ENCODE measurements at regions not wholly inside any gene's neighbourhood (a gene's known extent, or its start where the extent isn't known, plus 50 kb on each side); places are given as distances from the start of the nearest gene placed in this dataset.
"Not testable (repeated sequence)": the region's sequence is repeated elsewhere in the genome, so short reads cannot be mapped to it uniquely, and the experiment has no call there.

GRCh38 chr11:69892237-69892985 is 73.2 kb upstream of the FGF3 start:
- DNase-seq (no peak), ATAC-seq (no peak)
- Mint-ChIP-seq H3K9me3 (no peaks in the 10 kb centered on the region), H3K27me3 (ENCODE audit: low read depth) (peaks cover 50% of the 10 kb centered on the region), H3K4me1 (ENCODE audit: low read depth) (no peaks in the 10 kb centered on the region), H3K4me3 (no peak overlapping the region), H3K36me3 (ENCODE audit: insufficient read depth) (no peaks in the 10 kb centered on the region)

GRCh38 chr11:69892986-69893555 is 73.9 kb upstream of the FGF3 start:
- DNase-seq, result no peak
- Mint-ChIP-seq H3K36me3 (ENCODE audit: insufficient read depth) (no peaks in the 10 kb centered on the region), H3K4me1 (ENCODE audit: low read depth) (no peaks in the 10 kb centered on the region), H3K4me3 (no peak overlapping the region), H3K9me3 (no peaks in the 10 kb centered on the region), H3K27me3 (ENCODE audit: low read depth) (peaks cover 50% of the 10 kb centered on the region)
- no peak for ATAC-seq

- H3K9me3 Mint-ChIP-seq, result no peaks in the 10 kb centered on the region
- H3K27me3 Mint-ChIP-seq (ENCODE audit: low read depth), result peaks cover 48% of the 10 kb centered on the region
- H3K4me1 Mint-ChIP-seq (ENCODE audit: low read depth), result no peaks in the 10 kb centered on the region
- no peak overlapping the region for H3K4me3 Mint-ChIP-seq
- H3K36me3 Mint-ChIP-seq (ENCODE audit: insufficient read depth), result no peaks in the 10 kb centered on the region
- ATAC-seq (no peak), DNase-seq (no peak)
Observed at GRCh38 chr11:69893631-69894030, 74.4 kb upstream of the FGF3 start.

GRCh38 chr11:69894181-69894611 is 75.0 kb upstream of the FGF3 start:
- Mint-ChIP-seq H3K27me3 (ENCODE audit: low read depth) (peaks cover 47% of the 10 kb centered on the region), H3K4me1 (ENCODE audit: low read depth) (no peaks in the 10 kb centered on the region), H3K4me3 (no peak overlapping the region), H3K36me3 (ENCODE audit: insufficient read depth) (no peaks in the 10 kb centered on the region), H3K9me3 (no peaks in the 10 kb centered on the region)
- ATAC-seq (no peak), DNase-seq (no peak)

- H3K27me3 Mint-ChIP-seq (ENCODE audit: low read depth), result peaks cover 47% of the 10 kb centered on the region
- no peak overlapping the region for H3K4me3 Mint-ChIP-seq
- H3K9me3 Mint-ChIP-seq, result no peaks in the 10 kb centered on the region
- DNase-seq (no peak), ATAC-seq (no peak)
- H3K4me1 Mint-ChIP-seq (ENCODE audit: low read depth), result no peaks in the 10 kb centered on the region
- H3K36me3 Mint-ChIP-seq (ENCODE audit: insufficient read depth), result no peaks in the 10 kb centered on the region
Observed at GRCh38 chr11:69894648-69895047, 75.4 kb upstream of the FGF3 start.

- peaks cover 42% of the 10 kb centered on the region for H3K27me3 Mint-ChIP-seq (ENCODE audit: low read depth)
- no peak overlapping the region for H3K4me3 Mint-ChIP-seq
Observed at GRCh38 chr11:69896250-69896649, 77.0 kb upstream of the FGF3 start.

GRCh38 chr11:69898123-69898522 is 78.9 kb upstream of the FGF3 start:
- no peak for DNase-seq
- Mint-ChIP-seq H3K4me3 (no peak overlapping the region), H3K36me3 (ENCODE audit: insufficient read depth) (no peaks in the 10 kb centered on the region), H3K9me3 (no peaks in the 10 kb centered on the region), H3K4me1 (ENCODE audit: low read depth) (no peaks in the 10 kb centered on the region), H3K27me3 (ENCODE audit: low read depth) (peaks cover 25% of the 10 kb centered on the region)
- no peak for ATAC-seq

More at GRCh38 chr11:69896250-69896649, 77.0 kb upstream of the FGF3 start:
- no peak for ATAC-seq
- no peaks in the 10 kb centered on the region for H3K36me3 Mint-ChIP-seq (ENCODE audit: insufficient read depth)
- no peaks in the 10 kb centered on the region for H3K9me3 Mint-ChIP-seq
- no peaks in the 10 kb centered on the region for H3K4me1 Mint-ChIP-seq (ENCODE audit: low read depth)
- DNase-seq, result no peak

GRCh38 chr11:69899957-69900821 is 81.0 kb upstream of the FGF3 start:
- H3K36me3 Mint-ChIP-seq (ENCODE audit: insufficient read depth), result no peaks in the 10 kb centered on the region
- H3K4me3 Mint-ChIP-seq, result no peak overlapping the region

GRCh38 chr11:69900822-69901302 is 81.6 kb upstream of the FGF3 start:
- DNase-seq; H3K4me3 Mint-ChIP-seq; H3K36me3 Mint-ChIP-seq (ENCODE audit: insufficient read depth); H3K4me1 Mint-ChIP-seq (ENCODE audit: low read depth); ATAC-seq; H3K9me3 Mint-ChIP-seq: not testable (repeated sequence)
- H3K27me3 Mint-ChIP-seq (ENCODE audit: low read depth), result peaks cover 19% of the 10 kb centered on the region

More at GRCh38 chr11:69899957-69900821, 81.0 kb upstream of the FGF3 start:
- no peaks in the 10 kb centered on the region for H3K9me3 Mint-ChIP-seq
- no peak for ATAC-seq
- no peak for DNase-seq
- no peaks in the 10 kb centered on the region for H3K4me1 Mint-ChIP-seq (ENCODE audit: low read depth)
- H3K27me3 Mint-ChIP-seq (ENCODE audit: low read depth), result peaks cover 19% of the 10 kb centered on the region

- Mint-ChIP-seq H3K27me3 (ENCODE audit: low read depth) (peaks cover 24% of the 10 kb centered on the region), H3K4me1 (ENCODE audit: low read depth) (no peaks in the 10 kb centered on the region), H3K9me3 (no peaks in the 10 kb centered on the region), H3K4me3 (no peak overlapping the region), H3K36me3 (ENCODE audit: insufficient read depth) (no peaks in the 10 kb centered on the region)
- DNase-seq (no peak), ATAC-seq (no peak)
Observed at GRCh38 chr11:69902337-69902736, 83.1 kb upstream of the FGF3 start.

- ATAC-seq, result no peak
Observed at GRCh38 chr11:69903211-69903610, 84.0 kb upstream of the FGF3 start.

GRCh38 chr11:69904161-69904973 is 85.2 kb upstream of the FGF3 start:
- no peaks in the 10 kb centered on the region for H3K36me3 Mint-ChIP-seq (ENCODE audit: insufficient read depth)
- no peaks in the 10 kb centered on the region for H3K9me3 Mint-ChIP-seq
- ATAC-seq (no peak), DNase-seq (no peak)
- H3K4me3 Mint-ChIP-seq, result no peak overlapping the region
- no peaks in the 10 kb centered on the region for H3K4me1 Mint-ChIP-seq (ENCODE audit: low read depth)
- H3K27me3 Mint-ChIP-seq (ENCODE audit: low read depth), result peaks cover 29% of the 10 kb centered on the region

More at GRCh38 chr11:69903211-69903610, 84.0 kb upstream of the FGF3 start:
- H3K4me1 Mint-ChIP-seq (ENCODE audit: low read depth), result no peaks in the 10 kb centered on the region
- no peaks in the 10 kb centered on the region for H3K9me3 Mint-ChIP-seq
- H3K36me3 Mint-ChIP-seq (ENCODE audit: insufficient read depth), result no peaks in the 10 kb centered on the region
- H3K27me3 Mint-ChIP-seq (ENCODE audit: low read depth), result peaks cover 27% of the 10 kb centered on the region
- no peak overlapping the region for H3K4me3 Mint-ChIP-seq
- no peak for DNase-seq

GRCh38 chr11:69904974-69905535 is 85.8 kb upstream of the FGF3 start:
- no peaks in the 10 kb centered on the region for H3K9me3 Mint-ChIP-seq
- no peaks in the 10 kb centered on the region for H3K4me1 Mint-ChIP-seq (ENCODE audit: low read depth)
- H3K4me3 Mint-ChIP-seq, result no peak overlapping the region
- ATAC-seq (no peak), DNase-seq (no peak)
- H3K36me3 Mint-ChIP-seq (ENCODE audit: insufficient read depth), result no peaks in the 10 kb centered on the region
- H3K27me3 Mint-ChIP-seq (ENCODE audit: low read depth), result peaks cover 24% of the 10 kb centered on the region

Data from activated T-cell treated with anti-CD3 and anti-CD28 coated beads, Interleukin-2, amount 50 U/mL, for 4 hours (primary cell).